H9 (cell line): ENCODE measurements at regions not wholly inside any gene's neighbourhood (a gene's known extent, or its start where the extent isn't known, plus 50 kb on each side); places are given as distances from the start of the nearest gene placed in this dataset.

Experiments
- DNase-seq: peaks from one replicate; pipeline ENCODE4 v3.0.0-alpha.2; 2017
- H2AFZ ChIP-seq: one replicate; pipeline ENCODE4 v1.6.1; 2013; ENCODE audit warnings: mild to moderate bottlenecking, low read length, control low read depth, moderate library complexity
- H2AK5ac ChIP-seq: 2 replicates; pipeline ENCODE4 v1.6.1; 2013; ENCODE audit warnings: low read length, control low read depth, mixed read lengths; ENCODE audit not compliant: insufficient read length
- H2BK120ac ChIP-seq: one replicate; pipeline ENCODE4 v1.6.1; 2013; ENCODE audit warnings: low read depth, mild to moderate bottlenecking, low read length, control low read depth, inconsistent platforms; ENCODE audit not compliant: poor library complexity, severe bottlenecking
- H2BK12ac ChIP-seq: 2 replicates; pipeline ENCODE4 v1.6.1; 2013; ENCODE audit warnings: low read length, control low read depth, mixed read lengths, low read depth; ENCODE audit not compliant: insufficient read length
- H2BK15ac ChIP-seq: 2 replicates; pipeline ENCODE4 v1.6.1; 2013; ENCODE audit warnings: low read depth, low read length, control low read depth
- H2BK20ac ChIP-seq: one replicate; pipeline ENCODE4 v1.6.1; 2013; ENCODE audit warnings: low read depth, mild to moderate bottlenecking, low read length, control low read depth, inconsistent platforms; ENCODE audit not compliant: poor library complexity, severe bottlenecking
- H2BK5ac ChIP-seq: 2 replicates; pipeline ENCODE4 v1.6.1; 2013; ENCODE audit warnings: low read length, control low read depth, mixed read lengths; ENCODE audit not compliant: insufficient read length
- H3K14ac ChIP-seq: 2 replicates; pipeline ENCODE4 v1.6.1; 2013; ENCODE audit warnings: low read length, control low read depth; ENCODE audit not compliant: insufficient read depth
- H3K18ac ChIP-seq: 2 replicates; pipeline ENCODE4 v1.6.1; 2013; ENCODE audit warnings: low read depth, mild to moderate bottlenecking, mixed read lengths, low read length, control low read depth; ENCODE audit not compliant: insufficient read length
- H3K23ac ChIP-seq: 2 replicates; pipeline ENCODE4 v1.6.1; 2013; ENCODE audit warnings: low read length, control low read depth, mixed read lengths, low read depth; ENCODE audit not compliant: insufficient read length
- H3K23me2 ChIP-seq: 2 replicates; pipeline ENCODE4 v1.6.1; 2013; ENCODE audit warnings: low read depth, mild to moderate bottlenecking, mixed read lengths, low read length, control low read depth; ENCODE audit not compliant: insufficient read length, poor library complexity, severe bottlenecking
- H3K27ac ChIP-seq: 2 replicates; pipeline ENCODE4 v1.5.1; 2013; ENCODE audit warnings: low read length, control low read depth, mixed read lengths, low read depth; ENCODE audit not compliant: insufficient read length
- H3K27me3 ChIP-seq: 2 replicates; pipeline ENCODE4 v1.6.1; 2013; ENCODE audit warnings: low read length, control low read depth, inconsistent platforms; ENCODE audit not compliant: insufficient read depth
- H3K4ac ChIP-seq: 2 replicates; pipeline ENCODE4 v1.6.1; 2013; ENCODE audit warnings: low read depth, mild to moderate bottlenecking, control low read depth, inconsistent platforms, low read length, moderate library complexity
- H3K4me1 ChIP-seq: 2 replicates; pipeline ENCODE4 v1.6.1; 2013; ENCODE audit warnings: low read length, control low read depth, inconsistent platforms; ENCODE audit not compliant: insufficient read depth
- H3K4me2 ChIP-seq: 2 replicates; pipeline ENCODE4 v1.6.1; 2013; ENCODE audit warnings: low read length, control low read depth, mixed read lengths; ENCODE audit not compliant: insufficient read length, insufficient read depth
- H3K56ac ChIP-seq: 2 replicates; pipeline ENCODE4 v1.6.1; 2013; ENCODE audit warnings: low read depth, mild to moderate bottlenecking, mixed read lengths, low read length, control low read depth; ENCODE audit not compliant: insufficient read length
- H3K79me1 ChIP-seq: 2 replicates; pipeline ENCODE4 v1.6.1; 2013; ENCODE audit warnings: low read depth, mild to moderate bottlenecking, moderate library complexity, low read length, control low read depth, inconsistent platforms; ENCODE audit not compliant: insufficient read depth, poor library complexity, severe bottlenecking
- H3K79me2 ChIP-seq: 2 replicates; pipeline ENCODE4 v1.6.1; 2013; ENCODE audit warnings: low read length, control low read depth, inconsistent platforms; ENCODE audit not compliant: insufficient read depth
- H3K9ac ChIP-seq: 2 replicates; pipeline ENCODE4 v1.6.1; 2013; ENCODE audit warnings: low read length, control low read depth, mixed read lengths; ENCODE audit not compliant: insufficient read length; ENCODE audit errors: extremely low read depth
- H3K9me3 ChIP-seq: one replicate; pipeline ENCODE4 v1.6.1; 2013; ENCODE audit warnings: low read depth, low read length, inconsistent platforms; ENCODE audit not compliant: control insufficient read depth
- H3T11ph ChIP-seq: one replicate; pipeline ENCODE4 v1.6.1; 2013; ENCODE audit warnings: mild to moderate bottlenecking, low read length, control low read depth, inconsistent platforms
- H4K20me1 ChIP-seq: one replicate; pipeline ENCODE4 v1.6.1; 2013; ENCODE audit not compliant: control insufficient read depth, insufficient read length, insufficient read depth
- H4K5ac ChIP-seq: 2 replicates; pipeline ENCODE4 v1.6.1; 2013; ENCODE audit warnings: low read depth, mild to moderate bottlenecking, mixed read lengths, low read length, control low read depth; ENCODE audit not compliant: insufficient read length
- H4K8ac ChIP-seq: replicated peaks from 2 replicates; pipeline ENCODE4 v1.6.1; 2013; ENCODE audit warnings: low read length, control low read depth, mixed read lengths, low read depth; ENCODE audit not compliant: insufficient read length
- H4K91ac ChIP-seq: 2 replicates; pipeline ENCODE4 v1.6.1; 2013; ENCODE audit warnings: low read depth, mild to moderate bottlenecking, moderate library complexity, mixed read lengths, low read length, control low read depth; ENCODE audit not compliant: insufficient read length
- H3K27ac Mint-ChIP-seq, 3 experiments: 2 replicates in 2 of 3; 3 replicates in 1 of 3; pipeline ENCODE4 v1.8.0; 2020 to 2021; ENCODE audit warnings: mixed read lengths in 3 of 3, mild to moderate bottlenecking in 1 of 3, moderate library complexity in 1 of 3
- H3K27me3 Mint-ChIP-seq: 2 replicates; pipeline ENCODE4 v1.8.0; 2021; ENCODE audit warnings: low read depth, mild to moderate bottlenecking, moderate library complexity, mixed read lengths
- H3K36me3 Mint-ChIP-seq, 3 experiments: 2 replicates in 2 of 3; 3 replicates in 1 of 3; pipeline ENCODE4 v1.8.0; 2020 to 2021; ENCODE audit warnings: low read depth in 3 of 3, mixed read lengths in 3 of 3; ENCODE audit not compliant: insufficient read depth in 1 of 3
- H3K4me1 Mint-ChIP-seq, 2 experiments: 2 replicates each; pipeline ENCODE4 v1.8.0; 2020; ENCODE audit warnings: mixed read lengths in 2 of 2
- H3K4me3 Mint-ChIP-seq, 2 experiments: 2 replicates in 1 of 2; 3 replicates in 1 of 2; pipeline ENCODE4 v1.8.0; 2020 to 2021; ENCODE audit warnings: mild to moderate bottlenecking in 2 of 2, mixed read lengths in 2 of 2, moderate library complexity in 1 of 2
- H3K9me3 Mint-ChIP-seq, 2 experiments: 2 replicates in 1 of 2; 3 replicates in 1 of 2; pipeline ENCODE4 v1.8.0; 2020; ENCODE audit warnings: mild to moderate bottlenecking in 2 of 2, mixed read lengths in 2 of 2, moderate library complexity in 1 of 2
- WGBS: extraction: QIAGEN DNeasy Blood & Tissue Kit; methylation state at CpG from one replicate; pipeline ENCODE4 v1.1.7; 2013; ENCODE audit warnings: missing lambda C conversion rate, low lambda C conversion rate, mixed read lengths; ENCODE audit not compliant: insufficient read length; ENCODE audit errors: extremely low coverage; 5-methylcytosine and 5-hydroxymethylcytosine counted together
- TF ChIP-seq, protein P1 (sequence below): fragments of 200-600 bp; sonication (generic); conservative IDR thresholded peaks from 3 replicates; pipeline ENCODE4 v1.8.0; 2021; ENCODE audit warnings: antibody characterized with exemption, mild to moderate bottlenecking

DNA sequence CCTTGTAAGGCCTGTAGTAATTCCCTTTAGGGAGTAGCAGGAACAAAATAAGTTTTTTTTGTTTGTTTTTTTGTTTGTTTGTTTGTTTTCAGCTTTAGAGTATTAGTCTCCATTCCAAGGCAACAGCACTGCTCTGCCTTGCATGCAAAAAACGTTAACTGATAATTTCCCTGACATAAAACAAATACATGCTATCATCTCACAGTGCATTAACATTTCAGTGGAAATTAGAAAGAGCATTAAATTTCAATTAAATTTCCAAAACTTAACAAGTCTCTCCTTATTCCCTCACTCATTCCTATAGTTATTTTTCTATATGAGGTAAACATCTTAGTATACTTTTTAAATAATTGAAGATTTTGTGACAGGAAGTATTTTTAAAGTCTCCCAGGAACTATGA is 378.4 kb upstream of the PCDH7 start:
- Histone ChIP-seq H3K27me3 (no peaks in the 10 kb centered on the region), H3K27ac (no peak overlapping the region), H3K9ac (no peak overlapping the region), H2BK20ac (no peak overlapping the region), H4K91ac (no peak overlapping the region), H2AK5ac (no peak overlapping the region), H3K4me2 (no peak overlapping the region), H3K23me2 (no peaks in the 10 kb centered on the region), H2BK15ac (no peak overlapping the region), H2AFZ (no peak overlapping the region), H3K79me1 (no peaks in the 10 kb centered on the region), H2BK12ac (no peak overlapping the region), H4K20me1 (no peaks in the 10 kb centered on the region), H4K8ac (no peak overlapping the region), H3T11ph (no peak overlapping the region), H3K79me2 (no peaks in the 10 kb centered on the region), H2BK5ac (no peak overlapping the region), H2BK120ac (no peak overlapping the region), H3K4me1 (no peaks in the 10 kb centered on the region), H4K5ac (no peak overlapping the region), H3K14ac (no peak overlapping the region), H3K23ac (no peak overlapping the region), H3K9me3 (no peaks in the 10 kb centered on the region), H3K18ac (no peak overlapping the region), H3K4ac (no peak overlapping the region), H3K56ac (no peak overlapping the region)
- WGBS: no CpG with 5 or more reads among the region's 1 CpG
- Mint-ChIP-seq H3K4me3 (no peak overlapping the region), H3K27me3 (no peaks in the 10 kb centered on the region), H3K27ac (no peak overlapping the region), H3K9me3 (0 out of 5 replicates have a peak, but pooled peaks cover 0 to 4% of the 10 kb centered on the region in 2 experiments), H3K4me1 (no peaks in the 10 kb centered on the region), H3K36me3 (peaks cover 0 to 3% (median 0%) of the 10 kb centered on the region in 3 experiments; a peak in 2 of 7 replicates)
- no peak for DNase-seq
- TF ChIP-seq, protein P1, sequence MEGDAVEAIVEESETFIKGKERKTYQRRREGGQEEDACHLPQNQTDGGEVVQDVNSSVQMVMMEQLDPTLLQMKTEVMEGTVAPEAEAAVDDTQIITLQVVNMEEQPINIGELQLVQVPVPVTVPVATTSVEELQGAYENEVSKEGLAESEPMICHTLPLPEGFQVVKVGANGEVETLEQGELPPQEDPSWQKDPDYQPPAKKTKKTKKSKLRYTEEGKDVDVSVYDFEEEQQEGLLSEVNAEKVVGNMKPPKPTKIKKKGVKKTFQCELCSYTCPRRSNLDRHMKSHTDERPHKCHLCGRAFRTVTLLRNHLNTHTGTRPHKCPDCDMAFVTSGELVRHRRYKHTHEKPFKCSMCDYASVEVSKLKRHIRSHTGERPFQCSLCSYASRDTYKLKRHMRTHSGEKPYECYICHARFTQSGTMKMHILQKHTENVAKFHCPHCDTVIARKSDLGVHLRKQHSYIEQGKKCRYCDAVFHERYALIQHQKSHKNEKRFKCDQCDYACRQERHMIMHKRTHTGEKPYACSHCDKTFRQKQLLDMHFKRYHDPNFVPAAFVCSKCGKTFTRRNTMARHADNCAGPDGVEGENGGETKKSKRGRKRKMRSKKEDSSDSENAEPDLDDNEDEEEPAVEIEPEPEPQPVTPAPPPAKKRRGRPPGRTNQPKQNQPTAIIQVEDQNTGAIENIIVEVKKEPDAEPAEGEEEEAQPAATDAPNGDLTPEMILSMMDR: no peak
